Transverse colon (tissue), 4 donors: ENCODE measurements at regions not wholly inside any gene's neighbourhood (a gene's known extent, or its start where the extent isn't known, plus 50 kb on each side); places are given as distances from the start of the nearest gene placed in this dataset.
"Not testable (repeated sequence)": the region's sequence is repeated elsewhere in the genome, so short reads cannot be mapped to it uniquely, and the experiment has no call there.

Experiments
- DNase-seq: peaks from one replicate; pipeline ENCODE4 v3.0.0-alpha.2; 2019
- H3K27ac ChIP-seq, 4 donors: fragments of 200-600 bp; sonication (generic); 2 replicates each; pipeline ENCODE4 v1.5.1; 2016 to 2018; ENCODE audit warnings: inconsistent platforms in 4 of 4
- H3K27me3 ChIP-seq: fragments of 200-600 bp; sonication (generic); 2 replicates; pipeline ENCODE4 v1.5.1; 2017; ENCODE audit warnings: inconsistent platforms
- H3K36me3 ChIP-seq, 4 donors: fragments of 200-600 bp; sonication (generic); 2 replicates each; pipeline ENCODE4 v1.5.1; 2017 to 2019; ENCODE audit warnings: inconsistent platforms in 4 of 4
- H3K4me1 ChIP-seq, 4 donors: fragments of 200-600 bp; sonication (generic); 2 replicates each; pipeline ENCODE4 v1.5.1; 2017 to 2020; ENCODE audit warnings: inconsistent platforms in 4 of 4
- H3K4me3 ChIP-seq, 4 donors: fragments of 200-600 bp; sonication (generic); 1 replicate in 1 of 4; 2 replicates in 3 of 4; pipeline versions ENCODE4 v1.5.1 to v1.6.1; 2017 to 2019; ENCODE audit warnings: inconsistent platforms in 4 of 4
- H3K9me3 ChIP-seq, 2 donors: fragments of 200-600 bp; sonication (generic); 2 replicates each; pipeline ENCODE4 v1.5.1; 2017 to 2019; ENCODE audit warnings: inconsistent platforms in 2 of 2
- EP300 ChIP-seq: sonication (generic); formaldehyde crosslinking; IDR thresholded peaks from one replicate; pipeline ENCODE4 v1.6.1; 2017; ENCODE audit warnings: antibody characterized with exemption, low read depth
- POLR2A ChIP-seq: fragments of 450-650 bp; IDR thresholded peaks from one replicate; pipeline ENCODE4 v1.6.1; 2016; ENCODE audit warnings: antibody characterized with exemption, mild to moderate bottlenecking, moderate library complexity
- POLR2AphosphoS5 ChIP-seq, 3 donors: sonication (generic); formaldehyde crosslinking; IDR thresholded peaks; one replicate each; pipeline ENCODE4 v1.6.1; 2016; ENCODE audit warnings: antibody characterized with exemption in 3 of 3
- WGBS, 2 donors: methylation state at CpG; one replicate each; pipeline ENCODE4 v1.1.5; 2018; ENCODE audit warnings: low coverage in 1 of 2; 5-methylcytosine and 5-hydroxymethylcytosine counted together
- in situ Hi-C, 4 donors: fragments of 200-750 bp; cut with MboI; loops; one replicate each; pipeline versions ENCODE4 v1.15.0 to v1.15.1; 2017; ENCODE audit warnings: low sequenced_read_pairs in 3 of 4, low pct_ligation_motif_present in 1 of 4, low pct_unique_long_range_greater_than_20kb in 1 of 4
- intact Hi-C: fragments of 100-400 bp; cut with DNase I; formaldehyde crosslinking; loops from one replicate; pipeline ENCODE4 v1.15.1; 2023; ENCODE audit warnings: low total_unique reads
- TF ChIP-seq, protein P1 (sequence below), 5 experiments: fragments of 200-600 bp in 3 of 5; fragments of 450-650 bp in 2 of 5; sonication (generic) in 3 of 5; IDR thresholded peaks; 1 replicate in 2 of 5; 2 replicates in 3 of 5; pipeline ENCODE4 v1.5.1; 2016 to 2017; ENCODE audit warnings: antibody characterized with exemption in 5 of 5, inconsistent platforms in 3 of 5, mild to moderate bottlenecking in 2 of 5, moderate library complexity in 1 of 5

DNA sequence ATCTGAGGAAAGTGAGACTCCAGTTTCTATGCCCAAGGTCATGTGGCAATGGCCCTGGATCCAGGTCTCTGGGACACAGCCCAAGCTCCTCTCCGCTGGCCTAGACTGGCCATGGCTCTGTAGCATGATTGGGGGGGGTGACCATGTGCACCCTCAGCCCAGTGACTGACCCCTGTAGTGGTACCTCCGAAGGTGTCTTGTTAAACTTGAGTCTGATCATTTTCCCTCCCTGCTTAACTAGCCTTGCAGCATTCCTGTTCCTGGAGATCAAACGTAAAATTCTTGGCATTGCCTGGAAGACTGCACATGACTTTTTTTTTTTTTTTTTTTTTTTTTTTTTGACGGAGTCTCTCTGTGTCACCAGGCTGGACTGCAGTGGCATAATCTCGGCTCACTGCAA is 1116.0 kb downstream of the TBC1D22A start:
- H3K36me3 ChIP-seq = no peaks in the 10 kb centered on the region
- 65% methylated on average over 5 of the region's 5 CpGs; no CpG with 5 or more reads in 1 of the 2 donors for WGBS, 2 donors
- H3K27ac ChIP-seq = no peak overlapping the region
- TF ChIP-seq POLR2A = no peak
- TF ChIP-seq, protein P1, sequence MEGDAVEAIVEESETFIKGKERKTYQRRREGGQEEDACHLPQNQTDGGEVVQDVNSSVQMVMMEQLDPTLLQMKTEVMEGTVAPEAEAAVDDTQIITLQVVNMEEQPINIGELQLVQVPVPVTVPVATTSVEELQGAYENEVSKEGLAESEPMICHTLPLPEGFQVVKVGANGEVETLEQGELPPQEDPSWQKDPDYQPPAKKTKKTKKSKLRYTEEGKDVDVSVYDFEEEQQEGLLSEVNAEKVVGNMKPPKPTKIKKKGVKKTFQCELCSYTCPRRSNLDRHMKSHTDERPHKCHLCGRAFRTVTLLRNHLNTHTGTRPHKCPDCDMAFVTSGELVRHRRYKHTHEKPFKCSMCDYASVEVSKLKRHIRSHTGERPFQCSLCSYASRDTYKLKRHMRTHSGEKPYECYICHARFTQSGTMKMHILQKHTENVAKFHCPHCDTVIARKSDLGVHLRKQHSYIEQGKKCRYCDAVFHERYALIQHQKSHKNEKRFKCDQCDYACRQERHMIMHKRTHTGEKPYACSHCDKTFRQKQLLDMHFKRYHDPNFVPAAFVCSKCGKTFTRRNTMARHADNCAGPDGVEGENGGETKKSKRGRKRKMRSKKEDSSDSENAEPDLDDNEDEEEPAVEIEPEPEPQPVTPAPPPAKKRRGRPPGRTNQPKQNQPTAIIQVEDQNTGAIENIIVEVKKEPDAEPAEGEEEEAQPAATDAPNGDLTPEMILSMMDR (IDR thresholded peaks at IDR 0.05) = no peak
- H3K27me3 ChIP-seq = peaks cover 8% of the 10 kb centered on the region
- DNase-seq = no peak
- no peak overlapping the region for H3K4me3 ChIP-seq
- intact Hi-C loops = no loop called here
- H3K4me1 ChIP-seq = no peaks in the 10 kb centered on the region
- H3K9me3 ChIP-seq = no peaks in the 10 kb centered on the region
- in situ Hi-C loops = no loop called here

DNA sequence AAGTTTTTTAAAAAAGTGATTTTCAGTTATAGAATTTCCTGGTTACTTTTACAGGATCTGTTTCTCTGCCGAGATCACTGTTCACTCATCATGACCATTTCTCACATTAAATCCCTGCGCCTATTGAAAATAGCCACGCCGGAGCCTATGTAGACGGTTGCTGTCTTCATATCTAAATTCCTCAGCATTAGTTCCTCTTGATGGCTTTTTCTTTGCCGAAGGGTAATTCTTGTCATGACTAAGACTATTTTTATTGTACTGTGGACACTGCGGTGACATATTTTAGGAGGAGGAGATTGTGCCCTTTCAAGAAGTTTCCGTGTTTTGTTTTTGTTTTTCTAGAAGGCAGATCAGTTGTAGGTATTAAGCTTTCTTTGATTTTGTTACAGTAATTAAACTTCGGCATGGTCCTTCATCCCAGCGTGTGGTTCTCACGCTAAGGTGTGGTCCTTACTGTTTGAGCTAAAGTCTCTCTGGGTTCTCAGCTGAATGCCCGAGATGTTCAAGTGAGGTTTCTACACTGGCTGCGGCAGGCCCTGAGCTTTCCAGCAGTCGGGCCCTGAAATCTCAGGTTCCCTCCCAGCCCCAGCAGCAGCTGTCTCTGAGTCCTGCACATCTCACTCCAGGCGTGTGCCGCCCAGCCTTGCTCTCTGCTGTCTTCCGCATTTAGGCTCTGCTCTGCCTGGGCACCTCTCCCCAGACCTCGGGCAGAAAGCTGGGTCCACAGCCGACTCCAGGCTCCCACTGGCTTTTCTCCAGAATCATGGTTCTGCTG is 1110.5 kb downstream of the TBC1D22A start:
- Histone ChIP-seq H3K9me3 (peaks cover 0 to 5% of the 10 kb centered on the region in 2 donors), H3K27me3 (peaks cover 15% of the 10 kb centered on the region), H3K4me3 (no peak overlapping the region), H3K27ac (no peak overlapping the region), H3K4me1 (no peaks in the 10 kb centered on the region), H3K36me3 (no peaks in the 10 kb centered on the region)
- intact Hi-C loops (no loop called here), in situ Hi-C loops (no loop called here)
- TF ChIP-seq POLR2A (no peak), POLR2AphosphoS5 (IDR thresholded peaks at IDR 0.05) (no peak), EP300 (no peak)
- TF ChIP-seq, protein P1 (IDR thresholded peaks at IDR 0.05) = no peak
- 68 to 87% methylated on average over 8 to 19 of the region's 19 CpGs for WGBS, 2 donors
- no peak for DNase-seq

DNA sequence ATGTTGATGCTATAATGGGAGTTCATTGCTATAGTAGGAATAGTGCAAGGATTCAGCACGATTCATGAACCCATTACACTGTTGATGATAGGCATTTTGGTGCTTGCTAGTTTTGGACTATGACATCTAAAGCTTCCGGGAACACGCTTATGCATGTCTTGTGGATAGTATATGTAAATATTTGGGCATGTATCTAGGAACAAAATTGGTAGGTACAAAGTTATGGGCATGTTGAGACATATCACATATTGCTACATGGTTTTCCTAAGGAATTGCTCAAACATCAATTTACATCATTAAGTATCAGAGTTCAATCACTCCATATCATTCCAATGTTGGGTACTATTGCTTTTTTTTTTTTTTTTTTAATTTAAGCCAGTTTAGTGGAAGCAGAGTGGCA is 1103.2 kb downstream of the TBC1D22A start:
- DNase-seq = no peak
- H3K4me3 ChIP-seq = no peak overlapping the region
- intact Hi-C loops (no loop called here), in situ Hi-C loops (no loop called here)
- H3K27ac ChIP-seq = no peak overlapping the region
- TF ChIP-seq, protein P1 (IDR thresholded peaks at IDR 0.05) = no peak
- TF ChIP-seq POLR2AphosphoS5 (IDR thresholded peaks at IDR 0.05) (no peak), EP300 (no peak), POLR2A (no peak)
- 83 to 85% methylated on average over 1 to 3 of the region's 3 CpGs for WGBS, 2 donors
- peaks cover 7% of the 10 kb centered on the region for H3K27me3 ChIP-seq
- H3K4me1 ChIP-seq = no peaks in the 10 kb centered on the region
- peaks cover 0 to 5% of the 10 kb centered on the region in 2 donors for H3K9me3 ChIP-seq
- H3K36me3 ChIP-seq = no peaks in the 10 kb centered on the region

DNA sequence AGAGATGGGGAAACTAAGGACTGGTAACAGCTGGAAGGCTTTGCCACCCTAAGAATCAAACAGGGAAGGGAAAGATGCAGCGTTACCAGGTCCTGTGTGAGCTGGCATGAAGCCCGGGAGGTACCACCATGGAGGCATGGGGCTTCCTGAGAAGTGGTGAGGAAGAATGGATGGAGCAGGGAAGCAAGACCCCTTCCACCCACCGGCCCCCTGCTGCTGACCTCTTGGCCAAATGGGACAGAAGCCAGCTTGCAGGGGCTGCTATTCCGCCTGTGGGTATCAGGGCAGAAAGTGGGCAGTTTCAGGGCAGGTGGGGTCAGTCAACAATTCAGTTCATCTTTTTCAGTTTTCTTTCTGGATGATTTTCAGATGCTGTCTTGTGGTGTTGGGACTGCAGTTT is 1099.9 kb downstream of the TBC1D22A start:
- peaks cover 7% of the 10 kb centered on the region for H3K27me3 ChIP-seq
- H3K4me3 ChIP-seq = no peak overlapping the region
- H3K27ac ChIP-seq = no peak overlapping the region
- TF ChIP-seq POLR2AphosphoS5 (IDR thresholded peaks at IDR 0.05) (no peak), EP300 (no peak), POLR2A (no peak)
- TF ChIP-seq, protein P1 (IDR thresholded peaks at IDR 0.05) = no peak
- no peaks in the 10 kb centered on the region for H3K4me1 ChIP-seq
- no peaks in the 10 kb centered on the region for H3K9me3 ChIP-seq
- DNase-seq = no peak
- WGBS, 2 donors = 76 to 89% methylated on average over 4 of the region's 4 CpGs
- H3K36me3 ChIP-seq = no peaks in the 10 kb centered on the region
- in situ Hi-C loops (no loop called here), intact Hi-C loops (no loop called here)

DNA sequence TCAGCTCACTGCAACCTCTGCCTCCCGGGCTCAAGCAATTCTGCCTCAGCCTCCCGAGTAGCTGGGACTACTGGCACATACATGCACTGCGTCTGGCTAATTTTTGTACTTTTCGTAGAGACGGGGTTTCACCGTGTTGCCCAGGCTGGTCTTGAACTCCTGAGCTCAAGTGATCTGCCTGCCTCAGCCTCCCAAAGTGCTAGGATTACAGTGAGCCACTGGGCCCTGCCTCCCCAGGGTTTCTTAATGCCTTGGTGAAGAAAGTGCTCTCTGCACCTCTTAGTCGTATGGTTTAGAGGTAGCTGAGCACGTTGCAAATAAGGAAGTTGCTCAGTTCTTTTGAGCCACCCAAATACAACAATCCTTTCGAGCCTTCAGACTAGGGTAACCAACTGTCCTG is 1098.5 kb downstream of the TBC1D22A start:
- H3K36me3 ChIP-seq, H3K4me3 ChIP-seq, intact Hi-C loops, H3K27me3 ChIP-seq, H3K27ac ChIP-seq, DNase-seq, H3K4me1 ChIP-seq, H3K9me3 ChIP-seq, in situ Hi-C loops: not testable (repeated sequence)
- WGBS, 2 donors = 82% methylated on average over 9 of the region's 9 CpGs; no CpG with 5 or more reads in 1 of the 2 donors
